ENCODE measurements at regions not wholly inside any gene's neighbourhood (a gene's known extent, or its start where the extent isn't known, plus 50 kb on each side); places are given as distances from the start of the nearest gene placed in this dataset.

GRCh38 chr2:173713904-173714555 is 251.1 kb downstream of the SP3 start:
- peaks cover 9% of the 10 kb centered on the region for H3K9me3 Mint-ChIP-seq
- no peak for DNase-seq (ENCODE audit: extremely low spot score, unreplicated experiment)
- TF ChIP-seq CTCF (conservative IDR thresholded peaks at IDR 0.05) = no peak
- peaks cover 8% of the 10 kb centered on the region for H3K27me3 Mint-ChIP-seq
- H3K4me1 Mint-ChIP-seq (ENCODE audit: unreplicated experiment) = no peaks in the 10 kb centered on the region
- no peak overlapping the region for H3K4me3 Mint-ChIP-seq
- no peaks in the 10 kb centered on the region for H3K36me3 Mint-ChIP-seq
- no peak overlapping the region for H3K27ac Mint-ChIP-seq

GRCh38 chr2:173715441-173715840 is 249.7 kb downstream of the SP3 start:
- Mint-ChIP-seq H3K27me3 (peaks cover 8% of the 10 kb centered on the region), H3K27ac (no peak overlapping the region), H3K4me3 (no peak overlapping the region), H3K4me1 (ENCODE audit: unreplicated experiment) (no peaks in the 10 kb centered on the region), H3K9me3 (peaks cover 9% of the 10 kb centered on the region), H3K36me3 (no peaks in the 10 kb centered on the region)
- DNase-seq (ENCODE audit: extremely low spot score, unreplicated experiment) = no peak
- no peak for TF ChIP-seq CTCF (conservative IDR thresholded peaks at IDR 0.05)

- Mint-ChIP-seq H3K4me3 (no peak overlapping the region), H3K27ac (no peak overlapping the region), H3K27me3 (peaks cover 8% of the 10 kb centered on the region), H3K4me1 (ENCODE audit: unreplicated experiment) (no peaks in the 10 kb centered on the region), H3K9me3 (peaks cover 9% of the 10 kb centered on the region), H3K36me3 (no peaks in the 10 kb centered on the region)
- no peak for TF ChIP-seq CTCF (conservative IDR thresholded peaks at IDR 0.05)
- no peak for DNase-seq (ENCODE audit: extremely low spot score, unreplicated experiment)
Measured at GRCh38 chr2:173716458-173717052, 248.6 kb downstream of the SP3 start.

- no peak for TF ChIP-seq CTCF (conservative IDR thresholded peaks at IDR 0.05)
- Mint-ChIP-seq H3K27ac (no peak overlapping the region), H3K36me3 (no peaks in the 10 kb centered on the region), H3K4me1 (ENCODE audit: unreplicated experiment) (no peaks in the 10 kb centered on the region), H3K4me3 (no peak overlapping the region), H3K27me3 (peaks cover 8% of the 10 kb centered on the region), H3K9me3 (peaks cover 4% of the 10 kb centered on the region)
- DNase-seq (ENCODE audit: extremely low spot score, unreplicated experiment) = no peak
Measured at GRCh38 chr2:173719471-173719870, 245.7 kb downstream of the SP3 start.

- DNase-seq (ENCODE audit: extremely low spot score, unreplicated experiment) = no peak
- Mint-ChIP-seq H3K27ac (no peak overlapping the region), H3K27me3 (peaks cover 8% of the 10 kb centered on the region), H3K4me1 (ENCODE audit: unreplicated experiment) (no peaks in the 10 kb centered on the region), H3K36me3 (no peaks in the 10 kb centered on the region), H3K4me3 (no peak overlapping the region), H3K9me3 (peaks cover 4% of the 10 kb centered on the region)
- TF ChIP-seq CTCF (conservative IDR thresholded peaks at IDR 0.05) = peak; percentile 26
Measured at GRCh38 chr2:173720306-173720705, 244.9 kb downstream of the SP3 start.

All from type B pancreatic cell (in vitro differentiated cells).